ENCODE measurements at regions not wholly inside any gene's neighbourhood (a gene's known extent, or its start where the extent isn't known, plus 50 kb on each side); places are given as distances from the start of the nearest gene placed in this dataset.

DNA sequence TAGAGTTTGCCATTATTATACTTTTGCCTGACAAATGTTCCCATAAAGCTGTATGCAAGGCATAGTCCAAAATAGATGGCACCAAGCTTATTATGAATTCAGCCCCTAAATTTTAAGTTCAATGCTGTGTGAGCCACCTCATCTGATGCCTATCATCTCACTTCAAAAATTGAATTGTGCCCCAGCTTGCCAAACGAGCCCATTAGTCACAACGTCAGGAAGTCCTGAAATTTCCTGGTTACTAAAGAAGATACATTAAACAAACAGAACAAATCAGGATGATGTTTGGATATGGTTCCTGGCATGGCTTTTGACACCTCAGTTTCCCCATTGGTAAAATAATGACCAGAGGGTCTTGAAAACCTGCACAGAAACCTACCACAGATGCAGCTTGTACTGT, 147.5 kb upstream of the SOX21 start:
- TF ChIP-seq POLR2A (IDR thresholded peaks at IDR 0.05), result no peak
- TF ChIP-seq, protein P1, sequence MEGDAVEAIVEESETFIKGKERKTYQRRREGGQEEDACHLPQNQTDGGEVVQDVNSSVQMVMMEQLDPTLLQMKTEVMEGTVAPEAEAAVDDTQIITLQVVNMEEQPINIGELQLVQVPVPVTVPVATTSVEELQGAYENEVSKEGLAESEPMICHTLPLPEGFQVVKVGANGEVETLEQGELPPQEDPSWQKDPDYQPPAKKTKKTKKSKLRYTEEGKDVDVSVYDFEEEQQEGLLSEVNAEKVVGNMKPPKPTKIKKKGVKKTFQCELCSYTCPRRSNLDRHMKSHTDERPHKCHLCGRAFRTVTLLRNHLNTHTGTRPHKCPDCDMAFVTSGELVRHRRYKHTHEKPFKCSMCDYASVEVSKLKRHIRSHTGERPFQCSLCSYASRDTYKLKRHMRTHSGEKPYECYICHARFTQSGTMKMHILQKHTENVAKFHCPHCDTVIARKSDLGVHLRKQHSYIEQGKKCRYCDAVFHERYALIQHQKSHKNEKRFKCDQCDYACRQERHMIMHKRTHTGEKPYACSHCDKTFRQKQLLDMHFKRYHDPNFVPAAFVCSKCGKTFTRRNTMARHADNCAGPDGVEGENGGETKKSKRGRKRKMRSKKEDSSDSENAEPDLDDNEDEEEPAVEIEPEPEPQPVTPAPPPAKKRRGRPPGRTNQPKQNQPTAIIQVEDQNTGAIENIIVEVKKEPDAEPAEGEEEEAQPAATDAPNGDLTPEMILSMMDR (IDR thresholded peaks at IDR 0.05), result no peak
